OCI-LY3 (cell line): ENCODE measurements at regions not wholly inside any gene's neighbourhood (a gene's known extent, or its start where the extent isn't known, plus 50 kb on each side); places are given as distances from the start of the nearest gene placed in this dataset.

Experiments
- CTCF ChIP-seq: fragments of 200-600, 300-600 bp; sonication (generic); IDR thresholded peaks from 2 replicates; pipeline ENCODE4 v1.5.1; 2014; ENCODE audit warnings: antibody characterized with exemption, low read length, low read depth
- EZH2phosphoT487 ChIP-seq: fragments of 200-600 bp; shearing (Covaris generic); IDR thresholded peaks from 2 replicates; pipeline ENCODE4 v1.6.1; 2018; ENCODE audit warnings: antibody characterized with exemption, mixed run types, low read depth

DNA sequence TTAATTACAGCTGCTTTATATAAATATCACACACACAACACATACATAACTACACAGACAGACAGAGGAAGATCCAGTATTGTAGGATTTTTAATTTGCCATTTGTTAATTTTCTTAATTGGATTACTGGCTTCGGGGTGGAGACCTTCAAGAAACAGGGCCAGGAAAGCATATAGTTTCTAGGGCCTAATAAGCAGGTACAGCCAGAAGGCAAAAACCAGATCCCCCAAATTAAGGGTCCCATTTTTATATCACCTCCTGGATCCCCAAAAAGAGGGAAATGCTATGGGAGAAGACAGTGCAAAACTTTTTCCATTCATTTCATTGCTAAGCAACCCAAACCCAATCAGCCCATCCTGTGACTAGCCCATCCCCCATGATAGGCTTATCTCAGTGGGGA lies 373.3 kb upstream of the FAM174A start:
- TF ChIP-seq CTCF (no peak), EZH2phosphoT487 (no peak)
